DMS79 (cell line): ENCODE measurements at regions not wholly inside any gene's neighbourhood (a gene's known extent, or its start where the extent isn't known, plus 50 kb on each side); places are given as distances from the start of the nearest gene placed in this dataset.
"Not testable (repeated sequence)": the region's sequence is repeated elsewhere in the genome, so short reads cannot be mapped to it uniquely, and the experiment has no call there.

ENCODE experiments used
- DNase-seq: peaks from one replicate; lab custom pipeline; 2025; lab: John Stamatoyannopoulos, UW

- DNase-seq, result not testable (repeated sequence)
Measured at GRCh38 chr6:115414916-115415315, 645.8 kb downstream of the FRK start.

- DNase-seq, result no peak
Measured at GRCh38 chr6:115411756-115412155, 648.9 kb downstream of the FRK start.

- no peak for DNase-seq
Measured at GRCh38 chr6:115404446-115404845, 656.2 kb downstream of the FRK start.

DNA sequence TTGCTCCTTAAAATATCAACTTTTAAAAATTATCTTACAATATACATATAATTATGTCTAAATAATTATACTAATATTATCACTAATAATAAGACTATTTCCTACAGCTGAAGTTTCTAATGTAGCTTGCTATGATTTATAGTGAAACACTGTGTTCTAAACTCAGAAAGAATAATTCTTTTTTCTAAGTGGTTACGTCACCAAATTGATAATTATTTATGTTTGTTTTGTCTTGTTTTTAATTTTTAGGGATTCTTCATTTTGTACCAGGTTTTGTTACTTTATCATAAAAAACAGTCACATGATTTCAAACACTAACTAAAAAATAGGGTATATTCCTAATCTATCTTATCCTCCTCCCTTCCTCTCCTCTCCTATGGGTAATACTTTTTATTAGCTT is 662.1 kb downstream of the FRK start:
- DNase-seq, result no peak

GRCh38 chr6:115396112-115396906 is 664.4 kb downstream of the FRK start:
- DNase-seq, result no peak

- DNase-seq, result no peak
Measured at GRCh38 chr6:115393821-115394220, 666.9 kb downstream of the FRK start.

DNA sequence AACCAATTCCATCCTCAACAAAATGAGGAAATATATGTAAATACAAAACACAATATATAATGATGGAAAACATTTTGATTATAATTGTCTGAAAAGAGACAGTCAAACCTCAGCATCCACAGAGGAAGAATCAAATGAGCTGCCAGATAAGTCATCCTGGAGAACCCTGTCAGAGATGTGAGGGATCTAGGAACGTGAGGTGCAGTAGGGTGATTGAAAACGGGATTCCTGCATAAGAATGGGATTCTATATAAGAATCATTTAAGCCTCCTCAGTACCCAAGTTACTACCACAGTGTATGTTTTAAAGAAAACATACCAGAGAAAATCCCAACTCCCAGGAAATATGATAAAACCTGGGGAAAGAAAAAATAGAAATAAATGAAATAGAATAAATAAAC is 690.5 kb downstream of the FRK start:
- DNase-seq, result no peak

DNA sequence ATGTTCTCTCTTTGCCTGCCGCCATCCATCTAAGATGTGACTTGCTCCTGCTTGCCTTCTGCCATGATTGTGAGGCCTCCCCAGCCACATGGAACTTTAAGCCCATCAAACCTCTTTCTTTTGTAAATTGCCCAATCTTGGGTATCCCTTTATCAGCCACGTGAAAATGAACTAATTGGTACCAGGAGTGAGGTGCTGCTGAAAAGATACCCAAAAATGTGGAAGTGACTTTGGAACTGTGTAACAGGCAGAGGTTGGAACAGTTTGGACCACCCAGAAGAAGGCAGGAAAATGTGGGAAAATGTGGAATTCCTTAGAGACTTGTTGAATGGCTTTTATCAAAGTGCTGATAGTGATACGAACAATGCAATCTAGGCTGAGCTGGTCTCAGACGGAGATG is 694.9 kb downstream of the FRK start:
- DNase-seq, result no peak

- DNase-seq, result no peak
Measured at GRCh38 chr6:115363379-115363778, 697.3 kb downstream of the FRK start.

DNA sequence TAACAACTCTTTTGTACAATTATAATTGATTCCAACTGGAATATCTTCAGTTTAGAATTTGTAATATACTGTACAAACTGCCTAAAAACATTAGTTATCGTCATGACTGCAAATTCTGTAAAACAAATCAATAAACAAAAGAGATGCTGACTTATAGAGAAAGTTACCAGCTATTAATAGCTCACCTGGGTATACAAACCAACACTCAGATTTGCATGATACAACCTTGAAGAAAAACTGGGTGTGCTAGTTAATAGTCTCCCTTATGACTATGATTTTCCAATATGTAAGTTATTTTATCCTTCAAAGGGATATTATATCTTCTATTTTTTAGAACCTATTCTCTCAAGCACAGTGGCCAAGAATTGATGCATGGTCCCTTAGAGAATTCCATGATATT is 698.5 kb downstream of the FRK start:
- no peak for DNase-seq

DNA sequence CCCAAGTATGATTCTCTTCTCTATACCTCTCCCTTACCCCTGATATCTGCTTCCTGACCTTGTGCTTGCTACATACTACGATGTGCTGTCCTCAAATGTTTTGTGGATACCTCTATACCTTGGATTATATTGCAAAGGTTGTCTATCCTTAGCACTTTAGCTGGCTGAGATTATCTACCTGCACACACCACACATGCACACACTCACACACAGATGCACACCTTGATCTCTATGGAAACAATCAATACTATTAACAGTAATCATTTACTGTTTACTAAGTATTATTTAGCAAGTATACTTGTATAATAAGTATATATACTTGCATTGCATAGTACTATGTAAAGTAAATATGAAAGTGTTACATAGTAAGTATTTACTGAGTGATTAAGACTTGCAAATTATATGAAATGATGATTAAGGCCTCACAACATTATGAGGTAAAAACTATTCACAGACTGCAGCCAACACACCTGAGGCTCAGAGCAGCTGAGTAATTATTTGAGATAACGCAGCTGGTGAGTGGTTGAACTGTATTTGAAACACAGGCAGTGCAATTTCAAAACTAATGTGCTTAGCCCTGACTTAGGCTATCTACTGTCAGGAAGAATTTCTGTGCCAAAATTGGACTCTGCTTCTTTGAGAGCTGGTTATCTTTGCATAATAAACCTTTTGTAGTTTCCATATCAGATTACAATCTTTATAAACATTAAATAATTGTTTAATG is 699.9 kb downstream of the FRK start:
- no peak for DNase-seq

DNA sequence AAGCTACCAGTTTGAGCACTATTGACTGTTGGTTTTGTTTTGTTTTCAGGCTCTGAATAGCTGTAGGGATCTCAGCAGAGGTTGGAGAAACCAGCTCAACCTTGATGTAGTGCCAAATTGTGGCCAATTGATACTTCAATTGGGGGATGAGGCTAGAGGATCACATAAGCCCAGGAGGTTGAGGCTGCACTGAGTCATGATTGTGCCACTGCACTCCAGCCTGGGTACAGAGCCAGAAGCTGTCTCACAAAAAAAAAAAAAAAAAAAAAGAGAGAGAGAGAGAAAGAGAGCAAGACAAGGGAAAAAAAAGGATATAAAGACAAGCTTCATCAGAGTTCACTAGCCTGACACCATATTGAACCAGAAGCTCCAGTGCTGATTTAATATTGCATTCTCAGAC is 702.1 kb downstream of the FRK start:
- no peak for DNase-seq

- DNase-seq, result no peak
Measured at GRCh38 chr6:115356371-115356770, 704.3 kb downstream of the FRK start.

DNA sequence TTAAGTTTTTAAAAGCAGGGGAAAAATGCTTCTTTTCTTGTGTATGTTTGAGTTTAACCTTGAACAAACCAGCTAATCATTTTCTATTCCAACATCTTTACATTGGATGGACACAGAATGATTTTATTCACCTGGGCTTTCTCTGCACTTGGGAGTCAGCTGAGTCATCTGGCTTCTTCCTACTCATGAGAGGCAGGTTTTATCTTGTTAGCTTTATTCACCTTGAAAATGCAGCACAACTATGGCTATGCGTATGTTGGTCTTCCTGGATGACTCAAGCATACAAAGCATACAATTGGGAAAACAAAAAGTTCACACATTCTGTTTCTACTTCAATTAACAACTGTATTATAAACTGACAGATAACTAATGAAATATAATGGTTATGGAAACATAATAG is 737.7 kb downstream of the FRK start:
- DNase-seq, result no peak

DNA sequence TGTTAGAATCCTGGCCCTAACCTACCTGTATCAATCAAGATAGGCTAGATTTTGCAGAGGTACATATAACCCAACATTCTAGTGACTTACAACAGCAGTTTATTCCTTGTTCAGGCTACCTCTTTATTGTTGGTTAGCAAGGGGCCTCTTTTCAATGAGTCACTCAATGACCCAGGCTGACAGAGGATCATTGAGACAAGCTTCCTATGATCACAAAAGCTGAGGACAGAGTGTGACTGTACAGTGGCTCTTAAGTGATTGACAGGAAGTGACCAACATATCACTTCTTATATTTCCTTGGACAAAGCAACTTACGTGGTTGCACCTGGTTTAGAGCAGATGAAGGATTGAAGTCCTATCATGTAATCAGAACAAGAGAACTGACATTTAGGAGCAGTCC is 740.9 kb downstream of the FRK start:
- DNase-seq, result no peak

- DNase-seq, result no peak
Measured at GRCh38 chr6:115310156-115310555, 750.5 kb downstream of the FRK start.

DNA sequence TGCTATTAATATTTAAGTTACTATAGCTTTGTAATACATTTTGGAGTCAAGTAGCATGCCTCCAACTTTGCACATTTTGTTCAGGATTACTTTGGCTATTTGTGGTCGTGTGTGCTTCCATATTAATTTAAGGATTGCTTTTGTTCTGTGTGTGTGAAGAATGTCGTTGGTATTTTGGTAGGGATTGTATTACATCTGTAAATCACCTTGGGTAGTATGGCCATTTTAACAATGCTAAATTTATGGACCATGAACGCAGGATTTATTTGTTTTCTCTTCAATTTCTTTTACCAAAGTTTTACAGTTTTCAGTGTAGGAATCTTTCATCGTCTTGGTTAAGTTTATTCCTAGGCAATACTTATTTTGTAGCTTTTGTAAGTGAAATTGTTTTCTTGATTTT is 758.0 kb downstream of the FRK start:
- DNase-seq, result no peak

- no peak for DNase-seq
Measured at GRCh38 chr6:115287467-115287866, 773.2 kb downstream of the FRK start.

DNA sequence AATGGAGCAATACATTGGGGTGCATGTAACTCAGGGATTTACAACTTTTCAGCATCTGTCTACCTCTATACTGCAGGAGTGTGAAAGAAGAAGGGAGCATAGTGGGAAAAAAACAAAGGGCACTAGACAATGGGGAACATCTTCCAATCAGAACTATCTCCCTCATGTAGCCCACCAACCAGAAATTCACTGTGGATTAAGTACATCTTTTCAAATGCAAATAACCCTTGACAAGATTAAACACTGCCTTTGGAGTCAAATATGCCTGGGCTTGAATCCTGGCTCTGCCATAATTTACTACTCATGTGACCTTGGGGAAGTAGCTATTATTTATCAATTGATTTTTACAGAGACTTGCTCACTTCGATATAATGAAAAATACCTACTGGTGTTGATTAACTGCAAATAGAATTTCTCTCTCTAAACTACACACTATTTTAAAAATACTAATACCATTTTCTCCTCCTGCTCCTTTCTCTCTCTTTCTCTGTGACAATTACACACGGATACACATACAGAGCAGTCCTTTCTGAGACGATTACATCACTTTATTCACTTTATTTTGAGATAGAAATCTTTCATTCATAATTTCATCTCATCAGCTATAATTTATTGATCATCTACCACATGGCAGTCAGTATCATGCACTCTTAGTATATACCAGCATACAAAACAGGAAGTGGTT is 783.7 kb downstream of the FRK start:
- DNase-seq, result no peak

- no peak for DNase-seq
Measured at GRCh38 chr6:115272311-115272710, 788.4 kb downstream of the FRK start.

DNA sequence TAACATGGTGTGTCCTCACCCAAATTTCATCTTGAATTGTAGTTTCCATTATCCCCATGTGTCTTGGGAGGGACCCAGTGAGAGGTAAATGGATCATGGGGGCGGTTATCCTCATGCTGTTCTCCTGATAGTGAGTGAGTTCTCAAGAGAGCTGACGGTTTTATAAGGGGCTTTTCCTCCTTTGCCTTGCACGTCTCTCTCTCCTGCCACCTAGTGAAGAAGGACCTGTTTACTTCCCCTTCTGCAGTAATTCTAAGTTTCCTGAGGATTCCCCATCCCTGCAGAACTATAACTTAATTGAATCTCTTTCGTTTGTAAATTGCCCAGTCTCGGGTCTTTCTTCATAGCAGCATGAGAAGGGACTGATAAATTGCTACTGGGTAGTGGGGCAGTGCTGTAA is 789.3 kb downstream of the FRK start:
- DNase-seq, result no peak

- DNase-seq, result no peak
Measured at GRCh38 chr6:115270953-115271352, 789.7 kb downstream of the FRK start.

- no peak for DNase-seq
Measured at GRCh38 chr6:115241373-115241772, 819.3 kb downstream of the FRK start.
